Peyer's patch (tissue), 4 donors: ENCODE measurements at regions not wholly inside any gene's neighbourhood (a gene's known extent, or its start where the extent isn't known, plus 50 kb on each side); places are given as distances from the start of the nearest gene placed in this dataset.

Source experiments
- DNase-seq, 3 donors: peaks; one replicate each; pipeline ENCODE4 v3.0.0-alpha.2; 2017 to 2019
- H3K27ac ChIP-seq, 4 donors: fragments of 200-600 bp; sonication (generic); one replicate each; pipeline ENCODE4 v1.5.1; 2016 to 2019
- H3K27me3 ChIP-seq, 2 donors: fragments of 200-600 bp; sonication (generic); one replicate each; pipeline ENCODE4 v1.5.1; 2019
- H3K36me3 ChIP-seq, 3 donors: fragments of 200-600 bp; sonication (generic); one replicate each; pipeline ENCODE4 v1.5.1; 2016 to 2019
- H3K4me1 ChIP-seq, 4 donors: fragments of 200-600 bp; sonication (generic); one replicate each; pipeline ENCODE4 v1.5.1; 2016 to 2019
- H3K4me3 ChIP-seq, 4 donors: fragments of 200-600 bp; sonication (generic); 1 replicate in 3 of 4; 2 replicates in 1 of 4; pipeline ENCODE4 v1.5.1; 2016 to 2019; ENCODE audit warnings: mild to moderate bottlenecking in 1 of 4
- H3K9me3 ChIP-seq, 4 donors: fragments of 200-600 bp; sonication (generic); one replicate each; pipeline ENCODE4 v1.5.1; 2016 to 2019; ENCODE audit warnings: mild to moderate bottlenecking in 1 of 4
- CTCF ChIP-seq, 6 experiments: fragments of 450-650 bp in 4 of 6; fragments of 200-600 bp in 2 of 6; sonication (generic) in 1 of 6; IDR thresholded peaks; one replicate each; pipeline ENCODE4 v1.5.1; 2017 to 2019; ENCODE audit warnings: antibody characterized with exemption in 6 of 6, mild to moderate bottlenecking in 3 of 6, moderate library complexity in 1 of 6
- POLR2A ChIP-seq, 2 donors: fragments of 450-650 bp; IDR thresholded peaks; one replicate each; pipeline ENCODE4 v1.5.1; 2017; ENCODE audit warnings: antibody characterized with exemption in 2 of 2, mild to moderate bottlenecking in 2 of 2, moderate library complexity in 2 of 2

GRCh38 chr1:95558791-95559190 is 324.8 kb downstream of the RWDD3 start:
- H3K9me3 ChIP-seq = no peaks in the 10 kb centered on the region
- TF ChIP-seq POLR2A (IDR thresholded peaks at IDR 0.05) (no peak), CTCF (IDR thresholded peaks at IDR 0.05) (no peak)
- no peak overlapping the region for H3K27ac ChIP-seq
- no peaks in the 10 kb centered on the region for H3K27me3 ChIP-seq
- no peak for DNase-seq
- no peak overlapping the region for H3K4me3 ChIP-seq
- no peaks in the 10 kb centered on the region for H3K4me1 ChIP-seq
- no peaks in the 10 kb centered on the region for H3K36me3 ChIP-seq

- DNase-seq = no peak
- TF ChIP-seq POLR2A (IDR thresholded peaks at IDR 0.05) (no peak), CTCF (IDR thresholded peaks at IDR 0.05) (no peak)
- Histone ChIP-seq H3K4me3 (no peak overlapping the region), H3K27ac (no peak overlapping the region), H3K9me3 (no peaks in the 10 kb centered on the region), H3K36me3 (no peaks in the 10 kb centered on the region), H3K27me3 (no peaks in the 10 kb centered on the region), H3K4me1 (no peaks in the 10 kb centered on the region)
Observed at GRCh38 chr1:95561346-95561745, 327.3 kb downstream of the RWDD3 start.

- TF ChIP-seq CTCF (IDR thresholded peaks at IDR 0.05) (no peak), POLR2A (IDR thresholded peaks at IDR 0.05) (no peak)
- H3K4me1 ChIP-seq = no peaks in the 10 kb centered on the region
- DNase-seq = no peak
- no peaks in the 10 kb centered on the region for H3K9me3 ChIP-seq
- H3K27ac ChIP-seq = no peak overlapping the region
- no peak overlapping the region for H3K4me3 ChIP-seq
- H3K36me3 ChIP-seq = no peaks in the 10 kb centered on the region
- H3K27me3 ChIP-seq = no peaks in the 10 kb centered on the region
Observed at GRCh38 chr1:95562230-95562629, 328.2 kb downstream of the RWDD3 start.

- H3K36me3 ChIP-seq = no peaks in the 10 kb centered on the region
- no peak for DNase-seq
- H3K9me3 ChIP-seq = no peaks in the 10 kb centered on the region
- H3K4me1 ChIP-seq = no peaks in the 10 kb centered on the region
- no peaks in the 10 kb centered on the region for H3K27me3 ChIP-seq
- H3K4me3 ChIP-seq = no peak overlapping the region
- no peak for TF ChIP-seq POLR2A (IDR thresholded peaks at IDR 0.05)
- no peak for TF ChIP-seq CTCF (IDR thresholded peaks at IDR 0.05)
- no peak overlapping the region for H3K27ac ChIP-seq
Observed at GRCh38 chr1:95572002-95572401, 338.0 kb downstream of the RWDD3 start.

GRCh38 chr1:95572962-95573361 is 339.0 kb downstream of the RWDD3 start:
- H3K36me3 ChIP-seq = no peaks in the 10 kb centered on the region
- H3K4me1 ChIP-seq = no peaks in the 10 kb centered on the region
- H3K27ac ChIP-seq = no peak overlapping the region
- DNase-seq = no peak
- H3K4me3 ChIP-seq = no peak overlapping the region
- no peaks in the 10 kb centered on the region for H3K27me3 ChIP-seq
- H3K9me3 ChIP-seq = no peaks in the 10 kb centered on the region
- TF ChIP-seq POLR2A (IDR thresholded peaks at IDR 0.05) = no peak
- no peak for TF ChIP-seq CTCF (IDR thresholded peaks at IDR 0.05)

- no peak overlapping the region for H3K4me3 ChIP-seq
- TF ChIP-seq POLR2A (IDR thresholded peaks at IDR 0.05) (no peak), CTCF (IDR thresholded peaks at IDR 0.05) (no peak)
- no peaks in the 10 kb centered on the region for H3K4me1 ChIP-seq
Observed at GRCh38 chr1:95575291-95575690, 341.3 kb downstream of the RWDD3 start.

More at GRCh38 chr1:95575291-95575690, 341.3 kb downstream of the RWDD3 start:
- no peaks in the 10 kb centered on the region for H3K9me3 ChIP-seq
- H3K27ac ChIP-seq = no peak overlapping the region
- no peaks in the 10 kb centered on the region for H3K36me3 ChIP-seq
- no peaks in the 10 kb centered on the region for H3K27me3 ChIP-seq
- no peak for DNase-seq
